DOHH2 (cell line): ENCODE measurements at regions not wholly inside any gene's neighbourhood (a gene's known extent, or its start where the extent isn't known, plus 50 kb on each side); places are given as distances from the start of the nearest gene placed in this dataset.

Experiments
- H3F3A ChIP-seq: fragments of 200-600 bp; sonication (generic), shearing (Covaris generic); 2 replicates; pipeline ENCODE4 v1.6.0; 2016; ENCODE audit warnings: antibody characterized with exemption, mild to moderate bottlenecking; ENCODE audit not compliant: control insufficient read depth, insufficient read depth
- H3K27ac ChIP-seq: fragments of 200-600 bp; sonication (generic); 2 replicates; pipeline ENCODE4 v1.5.1; 2014; ENCODE audit warnings: low read depth, mild to moderate bottlenecking, low read length, moderate library complexity
- H3K27me3 ChIP-seq: fragments of 200-600 bp; sonication (generic); 2 replicates; pipeline ENCODE4 v1.6.1; 2014; ENCODE audit warnings: mild to moderate bottlenecking, low read length, mixed read lengths; ENCODE audit not compliant: control insufficient read depth
- H3K36me3 ChIP-seq: fragments of 200-600 bp; sonication (generic); 2 replicates; pipeline ENCODE4 v1.6.1; 2014; ENCODE audit warnings: mild to moderate bottlenecking, low read length, moderate library complexity, mixed read lengths; ENCODE audit not compliant: control insufficient read depth
- H3K4me1 ChIP-seq: fragments of 200-600 bp; sonication (generic); 2 replicates; pipeline ENCODE4 v1.6.1; 2014; ENCODE audit warnings: mild to moderate bottlenecking, low read length, mixed read lengths; ENCODE audit not compliant: control insufficient read depth
- H3K4me2 ChIP-seq: fragments of 200-600 bp; sonication (generic); 2 replicates; pipeline ENCODE4 v1.6.0; 2014; ENCODE audit warnings: mild to moderate bottlenecking, low read length, moderate library complexity
- H3K4me3 ChIP-seq: fragments of 200-600 bp; sonication (generic); 2 replicates; pipeline ENCODE4 v1.5.1; 2014; ENCODE audit warnings: mild to moderate bottlenecking, low read length, mixed read lengths
- H3K79me2 ChIP-seq: fragments of 200-600 bp; sonication (generic); 2 replicates; pipeline ENCODE4 v1.6.1; 2014; ENCODE audit warnings: mild to moderate bottlenecking, low read length, mixed read lengths; ENCODE audit not compliant: control insufficient read depth
- H3K9me2 ChIP-seq: fragments of 200-600 bp; sonication (generic); replicated peaks from 2 replicates; pipeline ENCODE4 v1.6.1; 2014; ENCODE audit warnings: mild to moderate bottlenecking, low read length, mixed read lengths; ENCODE audit not compliant: control insufficient read depth
- H3K9me3 ChIP-seq: fragments of 200-600 bp; sonication (generic); 2 replicates; pipeline ENCODE4 v1.6.1; 2014; ENCODE audit warnings: antibody characterized with exemption, low read length, mixed read lengths; ENCODE audit not compliant: control insufficient read depth, insufficient read depth
- H4K20me1 ChIP-seq: fragments of 200-600 bp; sonication (generic); 2 replicates; pipeline ENCODE4 v1.6.0; 2014; ENCODE audit warnings: low read depth, mild to moderate bottlenecking, antibody characterized with exemption, low read length, moderate library complexity; ENCODE audit not compliant: control insufficient read depth, insufficient read depth
- CTCF ChIP-seq: fragments of 200-600 bp; sonication (generic); IDR thresholded peaks from one replicate; pipeline ENCODE4 v1.5.1; 2014; ENCODE audit warnings: antibody characterized with exemption, mild to moderate bottlenecking, low read depth, low read length; ENCODE audit not compliant: poor library complexity, severe bottlenecking
- EZH2phosphoT487 ChIP-seq: fragments of 200-600 bp; sonication (generic); IDR thresholded peaks from 2 replicates; pipeline ENCODE4 v1.6.1; 2017; ENCODE audit warnings: borderline replicate concordance, mild to moderate bottlenecking, antibody characterized with exemption, low read length, moderate library complexity, mixed read lengths

DNA sequence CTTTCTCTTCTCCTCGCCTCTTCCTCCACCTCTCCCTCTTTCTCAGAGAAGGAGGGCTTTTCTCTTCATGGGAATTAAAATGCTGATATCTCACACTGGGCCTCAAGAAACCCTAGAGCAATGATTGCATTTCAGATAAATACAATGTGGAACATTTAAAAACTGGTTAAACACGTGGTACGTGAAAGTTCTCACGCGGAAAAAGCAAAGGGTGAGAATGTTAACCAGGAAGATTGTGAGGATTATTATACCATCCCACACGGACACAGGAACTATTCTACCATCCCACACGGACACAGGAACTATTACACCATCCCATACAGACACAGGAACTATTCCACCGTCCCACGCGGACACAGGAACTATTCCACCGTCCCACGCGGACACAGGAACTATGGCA lies 182.4 kb downstream of the TMEM18 start:
- Histone ChIP-seq H3K4me2 (no peak overlapping the region), H3K9me2 (no peaks in the 10 kb centered on the region), H3K27me3 (no peaks in the 10 kb centered on the region), H3K79me2 (no peaks in the 10 kb centered on the region), H3K4me3 (no peak overlapping the region), H3K4me1 (no peaks in the 10 kb centered on the region), H3K9me3 (no peaks in the 10 kb centered on the region), H3K36me3 (no peaks in the 10 kb centered on the region), H3F3A (no peaks in the 10 kb centered on the region), H4K20me1 (no peaks in the 10 kb centered on the region), H3K27ac (no peak overlapping the region)
- no peak for TF ChIP-seq EZH2phosphoT487
- TF ChIP-seq CTCF: no peak

- Histone ChIP-seq H3K36me3 (no peaks in the 10 kb centered on the region), H3F3A (no peaks in the 10 kb centered on the region), H3K9me3 (no peaks in the 10 kb centered on the region), H4K20me1 (no peaks in the 10 kb centered on the region), H3K27ac (no peak overlapping the region), H3K4me3 (no peak overlapping the region), H3K4me2 (no peak overlapping the region), H3K27me3 (no peaks in the 10 kb centered on the region), H3K9me2 (no peaks in the 10 kb centered on the region), H3K79me2 (no peaks in the 10 kb centered on the region), H3K4me1 (no peaks in the 10 kb centered on the region)
- TF ChIP-seq CTCF: no peak
- TF ChIP-seq EZH2phosphoT487: no peak
Observed at GRCh38 chr2:493228-493627, 184.0 kb downstream of the TMEM18 start.

GRCh38 chr2:492178-492577 lies 185.0 kb downstream of the TMEM18 start:
- no peaks in the 10 kb centered on the region for H3K9me2 ChIP-seq
- H3K4me3 ChIP-seq: no peak overlapping the region
- no peaks in the 10 kb centered on the region for H4K20me1 ChIP-seq
- H3K27ac ChIP-seq: no peak overlapping the region
- TF ChIP-seq CTCF: no peak
- TF ChIP-seq EZH2phosphoT487: no peak
- no peaks in the 10 kb centered on the region for H3K4me1 ChIP-seq
- H3K79me2 ChIP-seq: no peaks in the 10 kb centered on the region
- no peaks in the 10 kb centered on the region for H3F3A ChIP-seq
- no peaks in the 10 kb centered on the region for H3K9me3 ChIP-seq
- H3K4me2 ChIP-seq: no peak overlapping the region
- H3K27me3 ChIP-seq: no peaks in the 10 kb centered on the region
- H3K36me3 ChIP-seq: no peaks in the 10 kb centered on the region

- H3K9me3 ChIP-seq: no peaks in the 10 kb centered on the region
- no peak for TF ChIP-seq CTCF
- TF ChIP-seq EZH2phosphoT487: no peak
Observed at GRCh38 chr2:489838-490237, 187.4 kb downstream of the TMEM18 start.

More at GRCh38 chr2:489838-490237, 187.4 kb downstream of the TMEM18 start:
- H3K4me1 ChIP-seq: no peaks in the 10 kb centered on the region
- no peak overlapping the region for H3K27ac ChIP-seq
- no peak overlapping the region for H3K4me3 ChIP-seq
- no peaks in the 10 kb centered on the region for H3F3A ChIP-seq
- H3K27me3 ChIP-seq: no peaks in the 10 kb centered on the region
- no peaks in the 10 kb centered on the region for H3K79me2 ChIP-seq
- no peaks in the 10 kb centered on the region for H4K20me1 ChIP-seq
- no peak overlapping the region for H3K4me2 ChIP-seq
- no peaks in the 10 kb centered on the region for H3K9me2 ChIP-seq
- H3K36me3 ChIP-seq: no peaks in the 10 kb centered on the region
